GM12891 (cell line): ENCODE measurements at regions not wholly inside any gene's neighbourhood (a gene's known extent, or its start where the extent isn't known, plus 50 kb on each side); places are given as distances from the start of the nearest gene placed in this dataset.
"Not testable (repeated sequence)": the region's sequence is repeated elsewhere in the genome, so short reads cannot be mapped to it uniquely, and the experiment has no call there.

ENCODE experiments used
- DNase-seq: peaks from one replicate; pipeline ENCODE4 v3.0.0; 2011; ENCODE audit warnings: low spot score; ENCODE audit not compliant: insufficient read length
- FAIRE-seq: peaks from 2 replicates; lab custom pipeline; 2011; peaks lifted over from hg19 to GRCh38; lab: Jason Lieb, UNC
- PAX5 ChIP-seq: IDR thresholded peaks from 2 replicates; pipeline ENCODE4 v1.6.1; 2011; ENCODE audit warnings: low read length, moderate library complexity, mild to moderate bottlenecking; ENCODE audit not compliant: insufficient read depth, severe bottlenecking
- POLR2A ChIP-seq: IDR thresholded peaks from 2 replicates; pipeline ENCODE4 v1.6.1; 2011; ENCODE audit warnings: low read depth, low read length, control low read depth
- POLR2AphosphoS5 ChIP-seq: IDR thresholded peaks from 2 replicates; pipeline ENCODE4 v1.6.1; 2011; ENCODE audit warnings: low read depth, low read length, control low read depth
- POU2F2 ChIP-seq: IDR thresholded peaks from 2 replicates; pipeline ENCODE4 v1.6.1; 2011; ENCODE audit warnings: low read depth, mild to moderate bottlenecking, control low read depth, low read length, moderate library complexity
- SPI1 ChIP-seq: IDR thresholded peaks from 2 replicates; pipeline ENCODE4 v1.6.1; 2011; ENCODE audit warnings: low read depth, low read length, control low read depth
- TAF1 ChIP-seq: IDR thresholded peaks from 2 replicates; pipeline ENCODE4 v1.6.1; 2011; ENCODE audit warnings: low read depth, low read length, control low read depth

- TF ChIP-seq TAF1: no peak
- no peak for TF ChIP-seq PAX5
- TF ChIP-seq POU2F2: no peak
- TF ChIP-seq POLR2AphosphoS5: no peak
- TF ChIP-seq SPI1: no peak
- no peak for TF ChIP-seq POLR2A
- DNase-seq: no peak
- FAIRE-seq: no peak
Observed at GRCh38 chr4:14337892-14338584, 664.2 kb upstream of the CPEB2 start.

- no peak for TF ChIP-seq PAX5
- TF ChIP-seq POLR2AphosphoS5: no peak
- TF ChIP-seq POLR2A: no peak
- TF ChIP-seq SPI1: no peak
- TF ChIP-seq POU2F2: no peak
- DNase-seq (no peak), FAIRE-seq (no peak)
Observed at GRCh38 chr4:14338585-14339265, 663.6 kb upstream of the CPEB2 start.

- DNase-seq (no peak), FAIRE-seq (no peak)
- no peak for TF ChIP-seq POU2F2
- no peak for TF ChIP-seq TAF1
- no peak for TF ChIP-seq PAX5
Observed at GRCh38 chr4:14339715-14340114, 662.6 kb upstream of the CPEB2 start.

GRCh38 chr4:14340321-14340720 lies 662.0 kb upstream of the CPEB2 start:
- DNase-seq (no peak), FAIRE-seq (no peak)
- TF ChIP-seq POU2F2 (no peak), SPI1 (no peak), TAF1 (no peak), POLR2AphosphoS5 (no peak), PAX5 (no peak), POLR2A (no peak)

- DNase-seq (no peak), FAIRE-seq (no peak)
- no peak for TF ChIP-seq TAF1
- no peak for TF ChIP-seq SPI1
- TF ChIP-seq PAX5: no peak
- no peak for TF ChIP-seq POLR2A
- no peak for TF ChIP-seq POU2F2
- TF ChIP-seq POLR2AphosphoS5: no peak
Observed at GRCh38 chr4:14343961-14344360, 658.3 kb upstream of the CPEB2 start.

GRCh38 chr4:14345356-14345775 lies 656.9 kb upstream of the CPEB2 start:
- FAIRE-seq (no peak), DNase-seq (no peak)
- TF ChIP-seq POLR2A (no peak), SPI1 (no peak), POLR2AphosphoS5 (no peak), PAX5 (no peak), POU2F2 (no peak), TAF1 (no peak)

GRCh38 chr4:14347526-14347925 lies 654.8 kb upstream of the CPEB2 start:
- no peak for FAIRE-seq
- TF ChIP-seq SPI1 (no peak), PAX5 (no peak), POU2F2 (no peak), POLR2AphosphoS5 (no peak), POLR2A (no peak), TAF1 (no peak)
- no peak for DNase-seq

- FAIRE-seq (no peak), DNase-seq (no peak)
- TF ChIP-seq SPI1: no peak
- TF ChIP-seq POLR2A: no peak
- no peak for TF ChIP-seq PAX5
- no peak for TF ChIP-seq POLR2AphosphoS5
- TF ChIP-seq TAF1: no peak
- TF ChIP-seq POU2F2: no peak
Observed at GRCh38 chr4:14348506-14348905, 653.8 kb upstream of the CPEB2 start.

GRCh38 chr4:14358544-14359160 lies 643.6 kb upstream of the CPEB2 start:
- not testable (repeated sequence) for DNase-seq, FAIRE-seq

GRCh38 chr4:14359991-14360390 lies 642.3 kb upstream of the CPEB2 start:
- TF ChIP-seq POLR2A: no peak
- TF ChIP-seq SPI1: no peak
- TF ChIP-seq TAF1: no peak
- no peak for TF ChIP-seq POU2F2
- TF ChIP-seq POLR2AphosphoS5: no peak
- no peak for TF ChIP-seq PAX5
- FAIRE-seq (no peak), DNase-seq (no peak)
